SKM-1 treated with dmso at 0.1 percent for 144 hours (cell line): ENCODE measurements at regions not wholly inside any gene's neighbourhood (a gene's known extent, or its start where the extent isn't known, plus 50 kb on each side); places are given as distances from the start of the nearest gene placed in this dataset.

Experiments
- DNase-seq: peaks from one replicate; lab custom pipeline; 2025; ENCODE audit not compliant: unreplicated experiment; lab: John Stamatoyannopoulos, UW

GRCh38 chr13:59495936-59496512 lies 667.7 kb downstream of the DIAPH3 start:
- DNase-seq, result no peak

- no peak for DNase-seq
These were observed 666.0 kb downstream of the DIAPH3 start for GRCh38 chr13:59497621-59498247.

GRCh38 chr13:59501004-59501403 lies 662.7 kb downstream of the DIAPH3 start:
- DNase-seq, result no peak

GRCh38 chr13:59504407-59504806 lies 659.3 kb downstream of the DIAPH3 start:
- DNase-seq, result no peak

GRCh38 chr13:59510386-59510785 lies 653.3 kb downstream of the DIAPH3 start:
- no peak for DNase-seq

- DNase-seq, result no peak
These were observed 650.0 kb downstream of the DIAPH3 start for GRCh38 chr13:59513686-59514085.

- no peak for DNase-seq
These were observed 649.4 kb downstream of the DIAPH3 start for GRCh38 chr13:59514316-59514715.

GRCh38 chr13:59519819-59520218 lies 643.9 kb downstream of the DIAPH3 start:
- DNase-seq, result no peak

GRCh38 chr13:59521549-59521948 lies 642.2 kb downstream of the DIAPH3 start:
- no peak for DNase-seq

GRCh38 chr13:59522652-59523051 lies 641.1 kb downstream of the DIAPH3 start:
- DNase-seq, result no peak

- peak; percentile 87 for DNase-seq
These were observed 636.2 kb downstream of the DIAPH3 start for GRCh38 chr13:59527500-59527899.

GRCh38 chr13:59531571-59532091 lies 632.1 kb downstream of the DIAPH3 start:
- peak; percentile 76 for DNase-seq

GRCh38 chr13:59532405-59532804 lies 631.3 kb downstream of the DIAPH3 start:
- DNase-seq, result no peak

GRCh38 chr13:59533561-59534555 lies 629.9 kb downstream of the DIAPH3 start:
- no peak for DNase-seq

- DNase-seq, result no peak
These were observed 628.9 kb downstream of the DIAPH3 start for GRCh38 chr13:59534806-59535205.

GRCh38 chr13:59537500-59537899 lies 626.2 kb downstream of the DIAPH3 start:
- DNase-seq, result no peak

- no peak for DNase-seq
These were observed 625.2 kb downstream of the DIAPH3 start for GRCh38 chr13:59538512-59538911.

- DNase-seq, result no peak
These were observed 621.4 kb downstream of the DIAPH3 start for GRCh38 chr13:59542303-59542702.

GRCh38 chr13:59543418-59543817 lies 620.3 kb downstream of the DIAPH3 start:
- DNase-seq, result no peak

- no peak for DNase-seq
These were observed 618.7 kb downstream of the DIAPH3 start for GRCh38 chr13:59545007-59545406.

GRCh38 chr13:59546178-59546577 lies 617.5 kb downstream of the DIAPH3 start:
- DNase-seq, result no peak

- DNase-seq, result no peak
These were observed 615.8 kb downstream of the DIAPH3 start for GRCh38 chr13:59547950-59548349.
